SK-N-SH (cell line): ENCODE measurements at regions not wholly inside any gene's neighbourhood (a gene's known extent, or its start where the extent isn't known, plus 50 kb on each side); places are given as distances from the start of the nearest gene placed in this dataset.
A peak's percentile ranks its signal among the peaks of the same experiment; 100 is the strongest.

Experiments
- CTCF ChIA-PET: fragments of 300-600, 350-600 bp; formaldehyde crosslinking; extraction: SDS; loops from one replicate; lab custom pipeline; 2021; lab: Yijun Ruan, JAX
- POLR2A ChIA-PET: fragments of 350-600 bp; sonication (Branson Sonifier 250); formaldehyde crosslinking; extraction: SDS; loops from one replicate; lab custom pipeline; 2020; ENCODE audit warnings: antibody characterized with exemption, inconsistent platforms; lab: Yijun Ruan, JAX
- DNase-seq: peaks from one replicate; pipeline ENCODE4 v3.0.0; 2012
- H2AFZ ChIP-seq: fragments of 200-600 bp; sonication (generic); 2 replicates; pipeline ENCODE4 v1.8.1; 2016; ENCODE audit warnings: antibody characterized with exemption, mild to moderate bottlenecking, low read depth
- H3F3A ChIP-seq: fragments of 200-600 bp; sonication (generic); replicated peaks from 2 replicates; pipeline ENCODE3; 2016; ENCODE audit warnings: antibody characterized with exemption, mild to moderate bottlenecking; ENCODE audit not compliant: insufficient read depth
- H3K27ac ChIP-seq, 2 experiments: fragments of 200-500 bp in 1 of 2; fragments of 200-600 bp in 1 of 2; sonication (Bioruptor generic) in 1 of 2; sonication (generic), shearing (Covaris generic) in 1 of 2; 2 replicates each; pipeline versions ENCODE4 v1.5.1 to v1.6.1; 2014 to 2016; ENCODE audit warnings: low read depth in 2 of 2, inconsistent platforms in 1 of 2, low read length in 1 of 2, mild to moderate bottlenecking in 1 of 2, mixed read lengths in 1 of 2
- H3K27me3 ChIP-seq: fragments of 200-600 bp; sonication (generic), shearing (Covaris generic); 2 replicates; pipeline ENCODE4 v1.6.1; 2016; ENCODE audit warnings: mixed run types; ENCODE audit not compliant: insufficient read depth
- H3K36me3 ChIP-seq, 2 experiments: fragments of 200-500 bp in 1 of 2; fragments of 200-600 bp in 1 of 2; sonication (Bioruptor generic) in 1 of 2; sonication (generic) in 1 of 2; replicated peaks in 1 of 2; 2 replicates each; pipeline versions ENCODE3 to v1.5.1; 2014 to 2016; ENCODE audit warnings: low read length in 1 of 2, mild to moderate bottlenecking in 1 of 2; ENCODE audit not compliant: insufficient read depth in 2 of 2, control insufficient read depth in 1 of 2
- H3K4me1 ChIP-seq, 2 experiments: fragments of 200-500 bp in 1 of 2; fragments of 200-600 bp in 1 of 2; sonication (Bioruptor generic) in 1 of 2; sonication (generic), shearing (Covaris generic) in 1 of 2; 2 replicates each; pipeline versions ENCODE4 v1.5.1 to v1.6.1; 2014 to 2016; ENCODE audit warnings: low read depth in 1 of 2, low read length in 1 of 2, mixed run types in 1 of 2; ENCODE audit not compliant: insufficient read depth in 2 of 2, control insufficient read depth in 1 of 2
- H3K4me2 ChIP-seq: fragments of 200-600 bp; sonication (generic), shearing (Covaris generic); 2 replicates; pipeline ENCODE4 v1.6.1; 2017; ENCODE audit warnings: mixed run types
- H3K4me3 ChIP-seq, 2 experiments: fragments of 200-500 bp in 1 of 2; fragments of 200-600 bp in 1 of 2; sonication (Bioruptor generic) in 1 of 2; sonication (generic), shearing (Covaris generic) in 1 of 2; 2 replicates each; pipeline versions ENCODE4 v1.5.1 to v1.8.1; 2014 to 2016; ENCODE audit warnings: low read depth in 2 of 2, inconsistent platforms in 1 of 2, low read length in 1 of 2, mild to moderate bottlenecking in 1 of 2, mixed read lengths in 1 of 2, moderate library complexity in 1 of 2
- H3K79me2 ChIP-seq: fragments of 200-600 bp; sonication (generic); 2 replicates; pipeline ENCODE4 v1.8.1; 2017; ENCODE audit warnings: mild to moderate bottlenecking; ENCODE audit not compliant: insufficient read depth
- H3K9ac ChIP-seq: fragments of 200-600 bp; sonication (generic); 2 replicates; pipeline ENCODE4 v1.6.1; 2017; ENCODE audit warnings: mixed run types
- H3K9me2 ChIP-seq: fragments of 200-600 bp; sonication (generic); 2 replicates; pipeline ENCODE4 v1.6.1; 2017; ENCODE audit warnings: mixed run types
- H3K9me3 ChIP-seq: fragments of 200-600 bp; sonication (generic); 2 replicates; pipeline ENCODE4 v1.6.1; 2017; ENCODE audit warnings: mixed run types, mild to moderate bottlenecking, moderate library complexity
- H4K20me1 ChIP-seq: fragments of 200-600 bp; sonication (generic); 2 replicates; pipeline ENCODE4 v1.6.1; 2017; ENCODE audit warnings: mild to moderate bottlenecking, mixed run types; ENCODE audit not compliant: insufficient read depth
- CHD2 ChIP-seq: fragments of 150-350 bp; IDR thresholded peaks from 2 replicates; pipeline ENCODE4 v1.6.1; 2018; ENCODE audit warnings: low read length; ENCODE audit not compliant: partially characterized antibody
- ELF1 ChIP-seq: IDR thresholded peaks from 2 replicates; pipeline ENCODE4 v1.4.0; 2012
- EP300 ChIP-seq, 2 experiments: IDR thresholded peaks; 2 replicates each; pipeline versions ENCODE4 v1.4.0 to v1.6.1; 2012; ENCODE audit warnings: borderline replicate concordance in 1 of 2, low read depth in 1 of 2, low read length in 1 of 2
- EZH2phosphoT487 ChIP-seq: fragments of 200-600 bp; sonication (generic); IDR thresholded peaks from 2 replicates; pipeline ENCODE4 v1.6.1; 2017; ENCODE audit warnings: low read depth, mixed run types, mild to moderate bottlenecking, antibody characterized with exemption, moderate library complexity, borderline replicate concordance
- FOSL2 ChIP-seq: IDR thresholded peaks from 2 replicates; pipeline ENCODE4 v1.4.0; 2012; ENCODE audit warnings: low read depth, mild to moderate bottlenecking, moderate library complexity, borderline replicate concordance
- GABPA ChIP-seq: IDR thresholded peaks from 2 replicates; pipeline ENCODE4 v1.4.0; 2012; ENCODE audit warnings: low read depth, mild to moderate bottlenecking
- GATA2 ChIP-seq: sonication (generic); formaldehyde crosslinking; IDR thresholded peaks from 2 replicates; pipeline ENCODE4 v1.5.0; 2020; ENCODE audit warnings: mild to moderate bottlenecking, missing genetic modification reagents
- JUND ChIP-seq: IDR thresholded peaks from 2 replicates; pipeline ENCODE4 v1.4.0; 2012
- NFIC ChIP-seq: IDR thresholded peaks from 2 replicates; pipeline ENCODE4 v1.4.0; 2012; ENCODE audit warnings: borderline replicate concordance
- NRF1 ChIP-seq: IDR thresholded peaks from 2 replicates; pipeline ENCODE4 v1.6.1; 2012; ENCODE audit warnings: low read depth, mild to moderate bottlenecking, low read length
- RCOR1 ChIP-seq: fragments of 150-350 bp; IDR thresholded peaks from 2 replicates; pipeline ENCODE4 v1.6.1; 2017; ENCODE audit warnings: antibody characterized with exemption, low read length
- RXRA ChIP-seq: IDR thresholded peaks from 2 replicates; pipeline ENCODE4 v1.4.0; 2012; ENCODE audit warnings: low read depth, mild to moderate bottlenecking, borderline replicate concordance
- TEAD4 ChIP-seq: IDR thresholded peaks from 2 replicates; pipeline ENCODE4 v1.4.0; 2012; ENCODE audit warnings: mild to moderate bottlenecking, borderline replicate concordance; ENCODE audit not compliant: insufficient read depth
- YY1 ChIP-seq: IDR thresholded peaks from 2 replicates; pipeline ENCODE4 v1.4.0; 2012; ENCODE audit warnings: low read depth, mild to moderate bottlenecking
- WGBS: methylation state at CpG from one replicate; pipeline ENCODE4 v1.1.6; 2017; ENCODE audit warnings: low lambda C conversion rate; 5-methylcytosine and 5-hydroxymethylcytosine counted together
- TF ChIP-seq, protein P1 (sequence below): IDR thresholded peaks from 2 replicates; pipeline ENCODE4 v1.6.1; 2012; ENCODE audit warnings: mild to moderate bottlenecking, low read depth, low read length, moderate library complexity

- Histone ChIP-seq H3K36me3 (no peaks in the 10 kb centered on the region), H3K27me3 (no peaks in the 10 kb centered on the region), H4K20me1 (no peaks in the 10 kb centered on the region), H3K4me2 (no peak overlapping the region), H3K79me2 (no peaks in the 10 kb centered on the region), H3K4me3 (no peak overlapping the region), H3K27ac (no peak overlapping the region), H3K9me3 (no peaks in the 10 kb centered on the region), H3K9ac (no peak overlapping the region), H3K9me2 (no peaks in the 10 kb centered on the region), H3F3A (no peaks in the 10 kb centered on the region), H3K4me1 (no peaks in the 10 kb centered on the region), H2AFZ (peak overlapping the region; percentile 22; the same call in 1 of the 2 replicates)
- DNase-seq, result no peak
- POLR2A ChIA-PET, result no interaction called here
- CTCF ChIA-PET, result interaction anchor here (1.5 kb wide), 1 partner anchor 22 kb away, joined by 3 read pairs; no protein-coding TSS in a partner anchor
- WGBS, result 27% methylated on average over 1 of the region's 1 CpG
- TF ChIP-seq ELF1, result no peak
- TF ChIP-seq RCOR1, result no peak
- no peak for TF ChIP-seq NRF1
- no peak for TF ChIP-seq EZH2phosphoT487
- no peak for TF ChIP-seq YY1
- no peak for TF ChIP-seq GATA2 (CRISPR knock-in tag)
- TF ChIP-seq TEAD4, result no peak
- TF ChIP-seq FOSL2, result no peak
Measured at GRCh38 chr2:220556658-220557057, 929.2 kb downstream of the SLC4A3 start.

- no peaks in the 10 kb centered on the region for H3F3A ChIP-seq
- DNase-seq, result no peak
- POLR2A ChIA-PET, result no interaction called here
- H3K9me2 ChIP-seq, result no peaks in the 10 kb centered on the region
- no peaks in the 10 kb centered on the region for H3K4me1 ChIP-seq
- no peak overlapping the region for H3K27ac ChIP-seq
- no peak overlapping the region for H2AFZ ChIP-seq
- no peaks in the 10 kb centered on the region for H3K36me3 ChIP-seq
- TF ChIP-seq CHD2, result no peak
- no peak for TF ChIP-seq ELF1
- no peak for TF ChIP-seq NFIC
- TF ChIP-seq, protein P1, sequence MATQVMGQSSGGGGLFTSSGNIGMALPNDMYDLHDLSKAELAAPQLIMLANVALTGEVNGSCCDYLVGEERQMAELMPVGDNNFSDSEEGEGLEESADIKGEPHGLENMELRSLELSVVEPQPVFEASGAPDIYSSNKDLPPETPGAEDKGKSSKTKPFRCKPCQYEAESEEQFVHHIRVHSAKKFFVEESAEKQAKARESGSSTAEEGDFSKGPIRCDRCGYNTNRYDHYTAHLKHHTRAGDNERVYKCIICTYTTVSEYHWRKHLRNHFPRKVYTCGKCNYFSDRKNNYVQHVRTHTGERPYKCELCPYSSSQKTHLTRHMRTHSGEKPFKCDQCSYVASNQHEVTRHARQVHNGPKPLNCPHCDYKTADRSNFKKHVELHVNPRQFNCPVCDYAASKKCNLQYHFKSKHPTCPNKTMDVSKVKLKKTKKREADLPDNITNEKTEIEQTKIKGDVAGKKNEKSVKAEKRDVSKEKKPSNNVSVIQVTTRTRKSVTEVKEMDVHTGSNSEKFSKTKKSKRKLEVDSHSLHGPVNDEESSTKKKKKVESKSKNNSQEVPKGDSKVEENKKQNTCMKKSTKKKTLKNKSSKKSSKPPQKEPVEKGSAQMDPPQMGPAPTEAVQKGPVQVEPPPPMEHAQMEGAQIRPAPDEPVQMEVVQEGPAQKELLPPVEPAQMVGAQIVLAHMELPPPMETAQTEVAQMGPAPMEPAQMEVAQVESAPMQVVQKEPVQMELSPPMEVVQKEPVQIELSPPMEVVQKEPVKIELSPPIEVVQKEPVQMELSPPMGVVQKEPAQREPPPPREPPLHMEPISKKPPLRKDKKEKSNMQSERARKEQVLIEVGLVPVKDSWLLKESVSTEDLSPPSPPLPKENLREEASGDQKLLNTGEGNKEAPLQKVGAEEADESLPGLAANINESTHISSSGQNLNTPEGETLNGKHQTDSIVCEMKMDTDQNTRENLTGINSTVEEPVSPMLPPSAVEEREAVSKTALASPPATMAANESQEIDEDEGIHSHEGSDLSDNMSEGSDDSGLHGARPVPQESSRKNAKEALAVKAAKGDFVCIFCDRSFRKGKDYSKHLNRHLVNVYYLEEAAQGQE, result no peak
- no peak for TF ChIP-seq RXRA
- no peak for TF ChIP-seq FOSL2
- no peak for TF ChIP-seq RCOR1
- TF ChIP-seq GABPA, result no peak
- no peak for TF ChIP-seq JUND
- TF ChIP-seq EP300 (IDR thresholded peaks at IDR 0.05; ENCODE audit: borderline replicate concordance in 1 of 2, low read depth in 1 of 2, low read length in 1 of 2), result no peak
- H3K4me3 ChIP-seq, result no peak overlapping the region
- H3K9me3 ChIP-seq, result no peaks in the 10 kb centered on the region
- CTCF ChIA-PET, result no interaction called here
- WGBS, result 44% methylated on average over 6 of the region's 7 CpGs
- H3K9ac ChIP-seq, result no peak overlapping the region
- no peaks in the 10 kb centered on the region for H3K27me3 ChIP-seq
- no peaks in the 10 kb centered on the region for H4K20me1 ChIP-seq
- no peaks in the 10 kb centered on the region for H3K79me2 ChIP-seq
- no peak overlapping the region for H3K4me2 ChIP-seq
Measured at GRCh38 chr2:220560192-220560591, 932.8 kb downstream of the SLC4A3 start.
